ENCODE measurements at regions not wholly inside any gene's neighbourhood (a gene's known extent, or its start where the extent isn't known, plus 50 kb on each side); places are given as distances from the start of the nearest gene placed in this dataset.

GRCh38 chr14:105867961-105868599, 341.7 kb downstream of the TMEM121 start:
- DNase-seq: peak; percentile 4
- H3K4me1 Mint-ChIP-seq (ENCODE audit: low read depth): peaks cover under 1% of the 10 kb centered on the region

GRCh38 chr14:105871590-105871989, 345.2 kb downstream of the TMEM121 start:
- Mint-ChIP-seq H3K4me3 (no peak overlapping the region), H3K36me3 (no peaks in the 10 kb centered on the region), H3K27me3 (no peaks in the 10 kb centered on the region), H3K4me1 (ENCODE audit: low read depth) (no peaks in the 10 kb centered on the region), H3K9me3 (no peaks in the 10 kb centered on the region), H3K27ac (no peak overlapping the region)
- intact Hi-C loops (cut with micrococcal nuclease): no loop called here
- ChIA-PET POLR2A (no interaction called here), CTCF (no interaction called here)
- DNase-seq: no peak

More at GRCh38 chr14:105867961-105868599, 341.7 kb downstream of the TMEM121 start:
- Mint-ChIP-seq H3K36me3 (no peaks in the 10 kb centered on the region), H3K4me3 (no peak overlapping the region), H3K27me3 (no peaks in the 10 kb centered on the region), H3K9me3 (no peaks in the 10 kb centered on the region), H3K27ac (no peak overlapping the region)
- POLR2A ChIA-PET: no interaction called here
- CTCF ChIA-PET: no interaction called here
- intact Hi-C loops (cut with micrococcal nuclease): loop anchor here (10.0 kb wide), 1 partner anchor 127 kb away; no protein-coding TSS in a partner anchor

GRCh38 chr14:105873870-105874512, 347.6 kb downstream of the TMEM121 start:
- POLR2A ChIA-PET: no interaction called here
- no peaks in the 10 kb centered on the region for H3K9me3 Mint-ChIP-seq
- H3K27me3 Mint-ChIP-seq: peaks cover 3% of the 10 kb centered on the region
- no peaks in the 10 kb centered on the region for H3K4me1 Mint-ChIP-seq (ENCODE audit: low read depth)
- intact Hi-C loops (cut with micrococcal nuclease): no loop called here
- no peak for DNase-seq
- H3K27ac Mint-ChIP-seq: no peak overlapping the region
- H3K4me3 Mint-ChIP-seq: no peak overlapping the region
- H3K36me3 Mint-ChIP-seq: no peaks in the 10 kb centered on the region
- CTCF ChIA-PET: no interaction called here

GRCh38 chr14:105876158-105876557, 349.8 kb downstream of the TMEM121 start:
- POLR2A ChIA-PET: no interaction called here
- Mint-ChIP-seq H3K4me1 (ENCODE audit: low read depth) (no peaks in the 10 kb centered on the region), H3K27ac (no peak overlapping the region), H3K36me3 (no peaks in the 10 kb centered on the region), H3K27me3 (peaks cover 12% of the 10 kb centered on the region), H3K4me3 (no peak overlapping the region), H3K9me3 (no peaks in the 10 kb centered on the region)
- intact Hi-C loops (cut with micrococcal nuclease): no loop called here
- CTCF ChIA-PET: no interaction called here
- DNase-seq: no peak

- no peak for DNase-seq
- no peaks in the 10 kb centered on the region for H3K36me3 Mint-ChIP-seq
- intact Hi-C loops (cut with micrococcal nuclease): no loop called here
- H3K27ac Mint-ChIP-seq: no peak overlapping the region
- POLR2A ChIA-PET: no interaction called here
- no peaks in the 10 kb centered on the region for H3K9me3 Mint-ChIP-seq
- H3K4me1 Mint-ChIP-seq (ENCODE audit: low read depth): no peaks in the 10 kb centered on the region
- H3K4me3 Mint-ChIP-seq: no peak overlapping the region
- peaks cover 14% of the 10 kb centered on the region for H3K27me3 Mint-ChIP-seq
- CTCF ChIA-PET: no interaction called here
Measured at GRCh38 chr14:105876829-105877228, 350.4 kb downstream of the TMEM121 start.

- intact Hi-C loops (cut with micrococcal nuclease): no loop called here
Measured at GRCh38 chr14:105877645-105878044, 351.3 kb downstream of the TMEM121 start.

GRCh38 chr14:105878125-105878524, 351.7 kb downstream of the TMEM121 start:
- Mint-ChIP-seq H3K27me3 (peaks cover 14% of the 10 kb centered on the region), H3K36me3 (no peaks in the 10 kb centered on the region), H3K27ac (no peak overlapping the region), H3K4me3 (no peak overlapping the region), H3K9me3 (no peaks in the 10 kb centered on the region), H3K4me1 (ENCODE audit: low read depth) (no peaks in the 10 kb centered on the region)
- DNase-seq: no peak
- intact Hi-C loops (cut with micrococcal nuclease): no loop called here
- ChIA-PET CTCF (no interaction called here), POLR2A (no interaction called here)

More at GRCh38 chr14:105877645-105878044, 351.3 kb downstream of the TMEM121 start:
- Mint-ChIP-seq H3K4me1 (ENCODE audit: low read depth) (no peaks in the 10 kb centered on the region), H3K27ac (no peak overlapping the region), H3K9me3 (no peaks in the 10 kb centered on the region), H3K27me3 (peaks cover 14% of the 10 kb centered on the region), H3K4me3 (no peak overlapping the region), H3K36me3 (no peaks in the 10 kb centered on the region)
- POLR2A ChIA-PET: no interaction called here
- DNase-seq: no peak
- CTCF ChIA-PET: no interaction called here

GRCh38 chr14:105878554-105878953, 352.2 kb downstream of the TMEM121 start:
- intact Hi-C loops (cut with micrococcal nuclease): no loop called here
- no peak for DNase-seq
- Mint-ChIP-seq H3K4me1 (ENCODE audit: low read depth) (no peaks in the 10 kb centered on the region), H3K27me3 (peaks cover 14% of the 10 kb centered on the region), H3K9me3 (no peaks in the 10 kb centered on the region), H3K36me3 (no peaks in the 10 kb centered on the region), H3K27ac (no peak overlapping the region), H3K4me3 (no peak overlapping the region)
- POLR2A ChIA-PET: no interaction called here
- CTCF ChIA-PET: no interaction called here

- H3K4me3 Mint-ChIP-seq: no peak overlapping the region
- intact Hi-C loops (cut with micrococcal nuclease): no loop called here
- H3K27me3 Mint-ChIP-seq: peaks cover 14% of the 10 kb centered on the region
- no peaks in the 10 kb centered on the region for H3K36me3 Mint-ChIP-seq
- no peaks in the 10 kb centered on the region for H3K9me3 Mint-ChIP-seq
- POLR2A ChIA-PET: no interaction called here
- CTCF ChIA-PET: no interaction called here
- no peak overlapping the region for H3K27ac Mint-ChIP-seq
- no peak for DNase-seq
- no peaks in the 10 kb centered on the region for H3K4me1 Mint-ChIP-seq (ENCODE audit: low read depth)
Measured at GRCh38 chr14:105879503-105879866, 353.1 kb downstream of the TMEM121 start.

GRCh38 chr14:105879867-105880561, 353.6 kb downstream of the TMEM121 start:
- H3K4me3 Mint-ChIP-seq: no peak overlapping the region
- no peaks in the 10 kb centered on the region for H3K4me1 Mint-ChIP-seq (ENCODE audit: low read depth)
- no peaks in the 10 kb centered on the region for H3K36me3 Mint-ChIP-seq
- no peak for DNase-seq
- intact Hi-C loops (cut with micrococcal nuclease): no loop called here
- H3K27me3 Mint-ChIP-seq: peaks cover 14% of the 10 kb centered on the region
- H3K27ac Mint-ChIP-seq: no peak overlapping the region
- ChIA-PET POLR2A (no interaction called here), CTCF (no interaction called here)
- H3K9me3 Mint-ChIP-seq: no peaks in the 10 kb centered on the region

GRCh38 chr14:105880616-105881015, 354.2 kb downstream of the TMEM121 start:
- Mint-ChIP-seq H3K4me3 (no peak overlapping the region), H3K27ac (no peak overlapping the region), H3K27me3 (peaks cover 16% of the 10 kb centered on the region), H3K36me3 (no peaks in the 10 kb centered on the region), H3K4me1 (ENCODE audit: low read depth) (no peaks in the 10 kb centered on the region), H3K9me3 (no peaks in the 10 kb centered on the region)
- intact Hi-C loops (cut with micrococcal nuclease): no loop called here
- ChIA-PET CTCF (no interaction called here), POLR2A (no interaction called here)
- no peak for DNase-seq

- H3K27me3 Mint-ChIP-seq: peaks cover 16% of the 10 kb centered on the region
- H3K9me3 Mint-ChIP-seq: no peaks in the 10 kb centered on the region
- H3K4me1 Mint-ChIP-seq (ENCODE audit: low read depth): no peaks in the 10 kb centered on the region
- no peak overlapping the region for H3K27ac Mint-ChIP-seq
- ChIA-PET POLR2A (no interaction called here), CTCF (no interaction called here)
- peak; percentile 3 for DNase-seq
- no peaks in the 10 kb centered on the region for H3K36me3 Mint-ChIP-seq
- intact Hi-C loops (cut with micrococcal nuclease): no loop called here
- no peak overlapping the region for H3K4me3 Mint-ChIP-seq
Measured at GRCh38 chr14:105881021-105881930, 354.9 kb downstream of the TMEM121 start.

Measured in activated CD4-positive, alpha-beta memory T cell treated with anti-CD3 and anti-CD28 coated beads for 36 hours (primary cell).